ENCODE measurements at regions not wholly inside any gene's neighbourhood (a gene's known extent, or its start where the extent isn't known, plus 50 kb on each side); places are given as distances from the start of the nearest gene placed in this dataset.

DNA sequence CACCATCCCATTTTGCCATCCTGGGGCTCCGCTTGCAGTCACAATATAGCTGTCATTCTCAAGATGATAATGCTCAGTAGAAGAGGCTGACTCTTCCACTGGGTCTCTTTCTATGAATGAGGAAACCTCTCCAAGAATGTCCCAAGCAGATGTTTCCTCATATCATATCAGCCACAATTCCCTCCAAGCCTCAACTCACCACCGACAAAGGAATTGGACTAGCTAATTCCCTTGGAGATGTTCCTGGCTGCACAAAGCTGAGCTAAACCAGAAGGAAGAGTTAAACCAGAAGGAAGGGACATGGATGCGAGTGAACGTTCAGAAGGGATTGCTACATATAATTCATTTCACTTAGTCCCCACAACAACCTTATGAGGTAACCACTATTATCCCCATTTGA is 65.0 kb upstream of the NPAS2 start:
- DNase-seq, result no peak
- Histone ChIP-seq H3K4me3 (ENCODE audit: low read length) (no peak overlapping the region), H3F3A (ENCODE audit: insufficient read depth, low read length) (no peaks in the 10 kb centered on the region), H4K20me1 (ENCODE audit: insufficient read depth, low read length) (no peaks in the 10 kb centered on the region), H3K9ac (ENCODE audit: low read length) (no peak overlapping the region), H3K79me2 (ENCODE audit: low read length) (no peaks in the 10 kb centered on the region), H3K4me2 (ENCODE audit: low read depth, low read length) (no peak overlapping the region), H3K27me3 (replicated peaks; ENCODE audit: insufficient read depth, low read length) (no peaks in the 10 kb centered on the region), H2AFZ (ENCODE audit: low read length) (no peak overlapping the region), H3K4me1 (ENCODE audit: low read length) (no peaks in the 10 kb centered on the region), H3K36me3 (replicated peaks; ENCODE audit: insufficient read depth, low read length) (no peaks in the 10 kb centered on the region), H3K9me3 (replicated peaks; ENCODE audit: insufficient read depth, low read length) (no peaks in the 10 kb centered on the region), H3K9me2 (replicated peaks; ENCODE audit: insufficient read depth, low read length) (no peaks in the 10 kb centered on the region), H3K27ac (ENCODE audit: low read length) (no peak overlapping the region)
- TF ChIP-seq EZH2 (optimal IDR thresholded peaks at IDR 0.05; ENCODE audit: low read depth, low read length), result no peak

DNA sequence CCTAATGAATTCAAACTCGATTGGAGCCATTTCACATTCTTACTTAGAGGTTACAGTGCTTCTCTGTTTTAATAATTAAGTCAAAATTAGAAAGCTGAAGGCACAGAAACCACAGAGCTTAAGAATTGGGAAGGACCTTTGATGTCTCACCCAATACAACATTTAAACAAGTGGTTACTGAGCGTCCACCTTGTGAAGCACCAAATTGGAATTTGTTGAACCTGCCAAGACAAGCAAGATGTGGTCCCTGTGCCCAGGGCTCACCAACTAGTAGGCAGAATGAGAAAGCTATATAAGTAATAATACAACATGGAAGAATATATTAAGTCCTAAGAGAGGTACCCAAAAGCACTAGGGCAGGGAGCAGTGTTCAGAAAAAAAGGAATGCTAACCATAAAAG is 64.5 kb upstream of the NPAS2 start:
- H3K27ac ChIP-seq (ENCODE audit: low read length), result no peak overlapping the region
- no peak overlapping the region for H3K4me2 ChIP-seq (ENCODE audit: low read depth, low read length)
- no peak for TF ChIP-seq EZH2 (optimal IDR thresholded peaks at IDR 0.05; ENCODE audit: low read depth, low read length)
- no peak for TF ChIP-seq EZH2phosphoT487 (IDR thresholded peaks at IDR 0.05; ENCODE audit: low read length)
- TF ChIP-seq CTCF (IDR thresholded peaks at IDR 0.05; ENCODE audit: low read length), result no peak
- H3F3A ChIP-seq (ENCODE audit: insufficient read depth, low read length), result no peaks in the 10 kb centered on the region
- no peaks in the 10 kb centered on the region for H3K9me2 ChIP-seq (replicated peaks; ENCODE audit: insufficient read depth, low read length)
- H3K27me3 ChIP-seq (replicated peaks; ENCODE audit: insufficient read depth, low read length), result no peaks in the 10 kb centered on the region
- no peaks in the 10 kb centered on the region for H3K4me1 ChIP-seq (ENCODE audit: low read length)
- no peaks in the 10 kb centered on the region for H3K36me3 ChIP-seq (replicated peaks; ENCODE audit: insufficient read depth, low read length)
- no peak overlapping the region for H2AFZ ChIP-seq (ENCODE audit: low read length)
- no peaks in the 10 kb centered on the region for H3K79me2 ChIP-seq (ENCODE audit: low read length)
- DNase-seq, result no peak
- H3K4me3 ChIP-seq (ENCODE audit: low read length), result no peak overlapping the region
- no peak overlapping the region for H3K9ac ChIP-seq (ENCODE audit: low read length)
- no peaks in the 10 kb centered on the region for H3K9me3 ChIP-seq (replicated peaks; ENCODE audit: insufficient read depth, low read length)
- H4K20me1 ChIP-seq (ENCODE audit: insufficient read depth, low read length), result no peaks in the 10 kb centered on the region

DNA sequence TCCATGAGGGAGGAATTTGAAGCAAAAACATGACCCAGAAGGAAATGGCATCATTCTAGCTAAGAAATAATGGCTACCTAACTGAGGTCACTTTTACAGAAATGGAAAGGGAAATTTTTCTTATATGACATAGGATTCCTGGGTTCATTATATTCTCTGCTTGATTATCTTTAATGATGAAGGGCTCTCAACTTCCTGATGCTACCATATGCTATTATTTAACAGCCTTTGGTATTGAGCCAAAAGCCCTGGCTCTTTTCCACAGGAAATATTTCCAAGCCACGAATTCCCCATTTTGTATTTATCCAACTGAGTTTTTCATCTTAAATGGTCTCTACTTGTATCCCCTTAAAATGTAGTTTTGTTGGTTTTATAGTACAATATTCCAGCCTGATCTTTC is 63.2 kb upstream of the NPAS2 start:
- H3K4me1 ChIP-seq (ENCODE audit: low read length), result no peaks in the 10 kb centered on the region
- H3K9ac ChIP-seq (ENCODE audit: low read length), result no peak overlapping the region
- H3K9me3 ChIP-seq (replicated peaks; ENCODE audit: insufficient read depth, low read length), result no peaks in the 10 kb centered on the region
- H3K79me2 ChIP-seq (ENCODE audit: low read length), result no peaks in the 10 kb centered on the region
- TF ChIP-seq EZH2phosphoT487 (IDR thresholded peaks at IDR 0.05; ENCODE audit: low read length) (no peak), CTCF (IDR thresholded peaks at IDR 0.05; ENCODE audit: low read length) (no peak), EZH2 (optimal IDR thresholded peaks at IDR 0.05; ENCODE audit: low read depth, low read length) (no peak)
- no peaks in the 10 kb centered on the region for H4K20me1 ChIP-seq (ENCODE audit: insufficient read depth, low read length)
- H3K27me3 ChIP-seq (replicated peaks; ENCODE audit: insufficient read depth, low read length), result no peaks in the 10 kb centered on the region
- H3K4me2 ChIP-seq (ENCODE audit: low read depth, low read length), result no peak overlapping the region
- H3F3A ChIP-seq (ENCODE audit: insufficient read depth, low read length), result no peaks in the 10 kb centered on the region
- no peaks in the 10 kb centered on the region for H3K36me3 ChIP-seq (replicated peaks; ENCODE audit: insufficient read depth, low read length)
- H3K9me2 ChIP-seq (replicated peaks; ENCODE audit: insufficient read depth, low read length), result no peaks in the 10 kb centered on the region
- H3K27ac ChIP-seq (ENCODE audit: low read length), result no peak overlapping the region
- no peak overlapping the region for H2AFZ ChIP-seq (ENCODE audit: low read length)
- H3K4me3 ChIP-seq (ENCODE audit: low read length), result no peak overlapping the region
- DNase-seq, result no peak

- H3K27ac ChIP-seq (ENCODE audit: low read length), result no peak overlapping the region
- TF ChIP-seq EZH2phosphoT487 (IDR thresholded peaks at IDR 0.05; ENCODE audit: low read length), result no peak
- no peak for TF ChIP-seq CTCF (IDR thresholded peaks at IDR 0.05; ENCODE audit: low read length)
- no peak for TF ChIP-seq EZH2 (optimal IDR thresholded peaks at IDR 0.05; ENCODE audit: low read depth, low read length)
- H3K9ac ChIP-seq (ENCODE audit: low read length), result no peak overlapping the region
- H3F3A ChIP-seq (ENCODE audit: insufficient read depth, low read length), result no peaks in the 10 kb centered on the region
- no peak for DNase-seq
- H3K4me1 ChIP-seq (ENCODE audit: low read length), result no peaks in the 10 kb centered on the region
- no peaks in the 10 kb centered on the region for H3K36me3 ChIP-seq (replicated peaks; ENCODE audit: insufficient read depth, low read length)
- no peaks in the 10 kb centered on the region for H3K9me2 ChIP-seq (replicated peaks; ENCODE audit: insufficient read depth, low read length)
- H3K9me3 ChIP-seq (replicated peaks; ENCODE audit: insufficient read depth, low read length), result no peaks in the 10 kb centered on the region
- H4K20me1 ChIP-seq (ENCODE audit: insufficient read depth, low read length), result no peaks in the 10 kb centered on the region
- H3K27me3 ChIP-seq (replicated peaks; ENCODE audit: insufficient read depth, low read length), result no peaks in the 10 kb centered on the region
- H2AFZ ChIP-seq (ENCODE audit: low read length), result no peak overlapping the region
- no peaks in the 10 kb centered on the region for H3K79me2 ChIP-seq (ENCODE audit: low read length)
- H3K4me2 ChIP-seq (ENCODE audit: low read depth, low read length), result no peak overlapping the region
- H3K4me3 ChIP-seq (ENCODE audit: low read length), result no peak overlapping the region
These were observed 62.1 kb upstream of the NPAS2 start for GRCh38 chr2:100757621-100758394.

Data from MM.1S (cell line).